Amniotic epithelial cell (primary cell): ENCODE measurements at regions not wholly inside any gene's neighbourhood (a gene's known extent, or its start where the extent isn't known, plus 50 kb on each side); places are given as distances from the start of the nearest gene placed in this dataset.

ENCODE experiments used
- DNase-seq: peaks from one replicate; pipeline ENCODE4 v3.0.0-alpha.2; 2010; ENCODE audit warnings: low read depth

GRCh38 chr1:234759888-234760287 lies 149.9 kb upstream of the IRF2BP2 start:
- no peak for DNase-seq

DNA sequence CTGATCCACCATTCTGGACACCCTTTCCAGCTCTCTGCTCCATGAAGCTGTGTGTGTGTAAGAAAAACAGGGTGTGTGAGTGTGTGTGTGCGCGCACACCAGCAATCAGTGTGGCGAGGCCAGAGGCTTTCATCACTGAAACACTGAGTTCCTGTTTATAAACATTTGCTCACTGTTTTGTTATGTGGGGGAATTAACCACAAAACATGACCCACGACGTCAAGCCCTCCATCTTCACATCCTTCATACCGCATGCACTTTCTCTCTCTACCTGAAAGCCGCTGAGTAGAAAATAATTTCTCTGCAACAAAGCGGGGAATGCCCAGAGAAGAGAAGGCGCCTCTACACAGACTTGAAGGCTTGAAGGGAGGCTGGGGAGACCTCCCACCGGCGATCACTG lies 148.9 kb upstream of the IRF2BP2 start:
- DNase-seq, result peak; percentile 68

- DNase-seq, result no peak
Observed at GRCh38 chr1:234756857-234757256, 146.9 kb upstream of the IRF2BP2 start.

DNA sequence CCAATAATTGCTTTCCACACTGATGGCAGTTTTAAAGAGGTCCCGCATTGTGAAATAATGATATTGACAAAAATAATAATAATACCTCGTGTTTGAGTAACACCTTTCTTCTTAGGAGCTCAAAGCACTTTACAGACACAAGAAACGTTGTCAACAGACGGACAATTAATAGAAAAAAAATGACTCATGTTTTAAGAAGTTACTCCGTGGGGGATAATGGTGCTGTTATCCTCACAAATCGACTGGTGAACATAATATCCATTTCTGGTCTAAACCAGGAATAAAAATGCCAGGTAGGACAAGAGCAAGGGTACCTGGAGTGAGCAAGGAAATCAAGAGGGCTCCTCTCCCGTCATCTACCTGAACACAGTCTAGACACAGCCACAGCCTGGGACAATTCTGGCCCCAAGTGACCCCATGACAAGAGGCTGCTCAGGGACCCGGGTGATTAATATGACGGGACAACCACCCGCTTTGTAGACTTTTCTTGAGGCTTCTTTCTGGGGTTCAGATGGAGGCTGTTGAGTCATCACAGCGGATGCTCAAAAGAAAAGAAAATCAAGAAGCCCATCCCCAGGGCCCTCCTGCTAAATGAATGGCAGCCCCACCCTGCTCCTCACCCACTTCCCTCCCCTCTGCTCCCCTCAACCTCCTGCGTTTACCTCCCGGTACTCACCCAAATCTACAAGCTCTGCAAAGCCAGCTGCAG lies 146.2 kb upstream of the IRF2BP2 start:
- peak; percentile 58 for DNase-seq

DNA sequence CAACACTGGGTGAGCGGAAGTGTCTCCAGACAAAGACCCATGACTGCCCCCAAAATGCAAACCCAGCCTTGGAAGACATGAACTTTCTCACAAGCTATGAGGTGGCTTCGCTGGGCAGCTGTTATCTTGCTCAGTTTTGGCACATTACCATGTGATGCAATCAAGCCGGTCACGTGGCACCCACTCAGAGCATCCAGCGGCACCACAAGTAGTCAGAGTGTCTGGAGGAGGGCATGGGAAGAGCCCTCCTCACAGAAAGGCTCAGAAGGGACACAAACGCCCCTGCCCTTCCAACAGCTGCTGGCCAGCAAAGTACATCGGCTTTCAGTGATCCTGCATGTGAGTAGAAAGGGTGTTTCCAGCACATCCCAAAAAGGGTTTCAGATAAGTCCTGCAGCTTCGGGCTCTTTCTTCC lies 145.5 kb upstream of the IRF2BP2 start:
- peak; percentile 93 for DNase-seq

- no peak for DNase-seq
Observed at GRCh38 chr1:234753979-234754378, 144.0 kb upstream of the IRF2BP2 start.

DNA sequence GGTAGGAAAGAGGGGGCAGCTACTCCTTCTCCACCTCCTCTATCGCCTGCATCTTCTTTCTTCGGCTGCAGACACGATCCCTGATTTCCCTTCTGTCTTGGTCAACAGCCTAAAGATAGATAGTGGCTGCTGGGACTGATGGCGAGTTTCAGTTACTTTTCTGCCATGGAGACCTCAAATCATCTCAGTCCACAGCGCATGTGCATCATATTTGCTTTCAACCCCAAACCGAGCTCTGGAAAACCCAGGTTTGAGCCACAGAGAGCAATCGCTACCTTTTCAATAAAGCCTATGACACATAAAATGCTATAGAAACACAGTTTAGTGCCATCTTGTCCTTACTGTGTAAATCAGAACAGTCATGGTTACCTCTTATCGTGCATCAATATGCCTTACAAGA lies 142.9 kb upstream of the IRF2BP2 start:
- DNase-seq, result no peak

GRCh38 chr1:234751678-234752077 lies 141.7 kb upstream of the IRF2BP2 start:
- DNase-seq, result no peak

DNA sequence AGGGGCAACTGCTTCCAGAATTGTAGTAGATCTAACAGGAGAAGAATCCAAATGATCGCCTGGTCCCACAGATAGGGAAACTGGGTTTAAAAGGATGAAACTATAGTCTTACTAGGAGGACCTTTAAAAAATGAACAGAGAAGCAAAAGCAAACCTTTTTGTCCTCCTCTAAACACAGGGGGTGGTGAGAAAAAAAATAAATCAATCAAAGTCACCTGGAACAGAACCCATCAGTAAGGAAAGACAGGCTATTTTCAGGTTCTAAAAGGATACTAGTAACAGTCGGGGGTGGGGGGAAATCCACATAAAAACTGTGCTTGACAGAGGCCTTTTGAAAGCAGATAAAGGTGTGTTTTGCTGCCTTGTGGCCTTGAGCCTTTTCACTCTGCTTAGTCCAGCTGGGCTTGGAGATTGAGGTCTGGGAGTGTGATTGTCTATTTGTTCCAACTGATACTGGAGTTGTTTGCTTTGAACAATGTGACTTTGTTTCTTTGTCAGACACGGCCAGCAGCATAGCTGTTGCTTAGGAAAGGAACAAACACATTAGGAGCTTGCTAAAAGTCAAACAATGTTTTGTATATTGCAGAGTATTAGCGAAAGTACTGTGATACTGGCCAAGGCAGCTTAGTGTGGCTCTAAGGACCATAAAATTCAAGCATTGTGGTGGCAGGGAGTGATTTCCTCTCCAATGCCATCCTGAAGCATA lies 141.1 kb upstream of the IRF2BP2 start:
- no peak for DNase-seq

- no peak for DNase-seq
Observed at GRCh38 chr1:234748713-234749112, 138.7 kb upstream of the IRF2BP2 start.

DNA sequence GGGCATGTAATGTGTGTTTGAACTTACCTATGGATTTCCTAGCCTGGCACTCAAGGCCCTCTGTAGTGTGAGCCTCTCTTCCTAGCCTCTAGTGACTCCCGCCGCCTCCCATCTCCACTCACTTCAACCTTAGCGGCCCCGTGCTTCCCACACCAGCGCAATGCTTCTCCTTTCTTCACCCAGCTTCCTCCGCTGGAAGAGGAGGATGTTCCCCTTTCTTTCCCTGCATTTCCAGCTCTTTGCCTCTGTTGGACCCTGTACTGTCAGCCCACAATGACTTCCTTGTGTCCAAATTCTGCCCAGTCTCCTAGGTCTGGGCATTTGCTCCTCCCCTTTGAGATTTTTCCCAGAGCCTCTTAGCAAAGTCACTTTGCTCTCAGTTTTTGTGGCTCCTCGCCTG lies 138.1 kb upstream of the IRF2BP2 start:
- no peak for DNase-seq

- DNase-seq, result no peak
Observed at GRCh38 chr1:234746798-234747196, 136.8 kb upstream of the IRF2BP2 start.

DNA sequence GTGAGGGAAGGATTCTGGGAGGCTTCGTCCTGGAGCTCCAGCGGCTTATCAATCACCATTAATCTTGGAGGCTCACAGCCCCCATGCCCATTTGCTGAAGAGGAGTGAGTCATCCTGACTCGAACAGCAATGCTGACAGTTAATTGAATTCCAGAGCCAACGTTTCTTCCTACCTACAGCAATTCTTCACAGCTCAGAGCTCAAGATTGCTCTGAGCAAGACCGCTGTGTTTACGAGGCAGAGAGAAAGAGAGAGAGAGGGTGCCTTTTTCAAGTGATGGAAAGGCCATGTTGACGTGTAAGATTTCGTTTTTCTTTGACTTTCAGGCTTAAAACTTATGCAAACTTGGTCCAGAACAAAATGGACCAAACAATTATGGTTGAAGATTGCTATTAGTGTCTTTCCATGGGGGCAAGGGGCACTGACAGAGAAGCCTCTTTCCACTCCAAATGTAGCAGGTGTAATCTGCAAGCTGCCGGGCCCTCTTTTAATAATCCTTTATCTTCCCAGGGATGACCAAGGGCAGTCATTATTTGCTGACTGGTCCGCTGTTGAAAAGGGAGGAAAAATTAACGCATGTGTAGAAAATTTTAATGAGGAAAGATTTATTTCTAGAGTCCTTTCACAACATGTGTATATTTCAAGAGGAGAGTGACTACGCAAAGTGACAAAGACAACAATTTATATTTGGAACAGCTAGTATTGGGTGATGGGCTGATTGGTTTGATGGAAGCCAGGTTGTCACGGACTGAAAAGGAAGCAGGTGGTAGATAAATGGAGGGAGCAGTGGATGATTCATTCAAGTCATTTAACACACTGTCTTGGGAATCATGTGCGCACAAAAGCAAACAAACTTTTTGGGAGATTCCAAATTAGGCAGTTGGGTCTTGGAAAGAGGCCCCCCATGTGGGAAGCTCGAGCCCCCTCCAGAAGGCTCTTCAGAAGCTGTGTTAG lies 136.1 kb upstream of the IRF2BP2 start:
- DNase-seq, result peak; percentile 95

DNA sequence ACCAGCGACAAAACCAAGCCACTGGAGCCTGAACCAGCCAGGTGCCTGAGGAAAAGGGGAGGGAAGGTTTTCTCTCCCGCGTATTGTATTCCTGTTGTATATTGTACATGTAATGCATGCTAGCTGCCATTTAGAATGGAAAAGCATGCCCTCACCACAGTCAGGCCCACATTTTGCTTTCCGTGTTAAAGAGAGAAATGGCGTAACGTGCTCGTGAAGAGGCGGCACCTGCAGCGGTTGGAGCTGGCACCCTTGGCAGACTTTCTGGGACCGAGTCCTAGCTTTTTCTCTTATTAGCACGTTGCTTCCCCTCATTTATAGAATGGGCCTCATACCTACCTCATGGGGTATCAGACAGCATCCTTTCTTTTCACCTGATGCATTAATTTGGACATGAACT lies 135.3 kb upstream of the IRF2BP2 start:
- no peak for DNase-seq

DNA sequence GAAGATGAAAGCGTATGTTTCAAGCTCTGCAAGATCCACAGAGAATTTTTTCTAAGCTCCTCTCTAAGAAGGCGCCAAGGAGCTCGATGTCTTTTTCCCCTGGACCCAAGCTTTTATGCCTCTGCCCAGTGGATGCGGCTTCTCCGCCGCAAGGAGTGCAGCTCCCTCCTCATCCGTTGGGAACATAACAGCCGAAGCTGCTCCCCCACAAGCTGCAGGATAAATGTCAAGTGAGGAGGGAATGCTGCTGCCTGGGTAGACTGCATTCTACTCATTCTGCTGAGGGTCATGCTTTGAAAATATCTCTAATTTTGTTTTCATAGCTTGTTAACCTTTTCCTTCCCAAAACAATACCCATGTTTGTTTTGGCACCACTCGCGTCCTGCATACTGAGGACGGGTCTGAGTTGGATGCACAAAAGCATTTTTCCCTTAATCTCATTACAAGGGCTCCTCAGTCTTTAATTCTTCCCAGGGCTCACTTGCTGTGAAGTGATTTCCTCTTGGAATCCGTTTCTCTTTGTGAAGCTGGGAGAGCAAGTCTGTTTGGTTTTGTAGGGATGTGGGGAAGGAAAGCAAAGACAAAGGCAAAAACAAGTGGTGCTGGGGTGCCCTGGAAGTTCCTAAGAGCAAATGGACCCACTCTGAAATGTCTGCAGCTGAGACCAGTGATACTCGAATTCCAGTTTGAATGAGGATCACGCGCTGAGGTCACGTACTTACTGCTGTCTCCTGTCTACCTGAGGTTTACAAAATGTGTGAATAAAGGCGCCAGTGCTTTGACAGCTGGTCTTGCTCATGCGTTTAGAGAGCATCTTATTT lies 134.0 kb upstream of the IRF2BP2 start:
- DNase-seq, result no peak

- no peak for DNase-seq
Observed at GRCh38 chr1:234742622-234743021, 132.6 kb upstream of the IRF2BP2 start.

DNA sequence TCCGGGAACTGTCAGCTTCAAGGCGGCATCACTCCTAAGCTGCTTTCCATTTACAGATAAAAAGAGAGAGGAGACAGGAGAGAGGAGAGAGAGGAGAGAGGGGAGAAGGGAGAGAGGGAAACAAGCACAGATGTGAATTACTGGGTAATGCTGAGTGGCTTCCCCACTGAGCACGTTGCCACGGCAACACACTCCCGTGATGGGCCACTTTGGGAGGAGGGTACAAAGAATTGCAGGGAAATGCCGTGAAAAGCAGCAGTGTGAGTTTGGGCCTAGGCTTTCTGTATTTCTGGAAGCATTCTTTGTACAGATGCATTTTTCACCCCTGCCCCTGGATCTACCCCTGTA lies 128.0 kb upstream of the IRF2BP2 start:
- DNase-seq, result no peak

DNA sequence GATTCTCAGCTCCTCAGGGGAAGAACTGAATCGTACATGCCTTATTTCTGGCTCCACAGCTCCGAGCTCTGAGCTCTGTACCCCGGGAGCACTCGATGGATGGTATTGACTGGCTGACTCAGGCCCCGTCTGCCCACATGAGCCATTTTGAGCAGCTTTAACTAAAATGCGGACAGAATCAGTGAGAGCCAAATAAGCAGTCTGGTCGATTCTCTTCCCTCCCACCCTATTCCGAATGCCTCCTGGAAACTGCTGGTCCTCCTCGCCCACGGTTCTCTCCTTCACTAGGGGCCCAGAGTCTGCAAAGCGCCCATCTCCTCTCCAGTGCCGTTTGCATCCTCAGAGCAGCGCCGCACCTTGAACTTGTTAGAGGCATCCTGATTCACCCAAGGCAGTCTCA lies 125.9 kb upstream of the IRF2BP2 start:
- DNase-seq, result no peak

DNA sequence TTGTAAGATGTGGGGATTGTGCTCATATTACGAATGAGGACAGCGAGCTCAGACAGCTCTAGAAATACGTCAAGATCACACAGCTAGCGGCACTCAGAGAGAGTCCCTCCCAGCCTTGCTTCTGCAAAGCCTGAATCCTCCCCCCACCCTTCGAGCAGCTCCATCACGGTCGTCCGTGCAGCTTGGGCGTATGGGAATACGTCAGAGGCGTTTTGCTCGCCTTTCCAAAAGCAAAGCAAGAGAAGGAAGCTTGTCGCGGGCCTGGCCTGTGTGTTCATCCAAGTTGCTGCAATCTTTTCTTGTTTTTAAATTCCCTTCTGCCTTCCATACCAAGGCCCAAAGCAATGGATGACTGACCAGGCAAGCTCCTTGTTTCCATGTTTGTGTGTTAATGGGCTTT lies 125.5 kb upstream of the IRF2BP2 start:
- no peak for DNase-seq

DNA sequence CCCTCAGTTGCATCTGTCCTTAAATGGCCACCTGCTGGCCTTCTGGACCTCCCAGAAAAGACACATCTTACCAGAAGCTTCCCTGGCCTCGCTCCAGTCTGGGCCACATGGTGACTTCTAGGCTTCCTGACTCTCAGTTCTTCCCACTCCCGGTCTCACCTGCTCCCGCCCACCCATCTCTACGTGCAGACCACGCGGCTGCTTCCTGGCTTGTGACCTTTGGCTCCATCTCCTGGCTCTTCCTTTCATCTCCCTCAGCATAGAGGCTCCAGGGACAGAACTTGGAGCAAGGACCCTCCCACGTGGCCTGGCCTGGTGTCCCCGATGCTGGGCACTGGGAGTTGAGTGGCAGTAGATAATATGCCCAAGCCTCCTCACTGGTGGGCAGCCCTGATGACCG lies 124.9 kb upstream of the IRF2BP2 start:
- DNase-seq, result no peak

DNA sequence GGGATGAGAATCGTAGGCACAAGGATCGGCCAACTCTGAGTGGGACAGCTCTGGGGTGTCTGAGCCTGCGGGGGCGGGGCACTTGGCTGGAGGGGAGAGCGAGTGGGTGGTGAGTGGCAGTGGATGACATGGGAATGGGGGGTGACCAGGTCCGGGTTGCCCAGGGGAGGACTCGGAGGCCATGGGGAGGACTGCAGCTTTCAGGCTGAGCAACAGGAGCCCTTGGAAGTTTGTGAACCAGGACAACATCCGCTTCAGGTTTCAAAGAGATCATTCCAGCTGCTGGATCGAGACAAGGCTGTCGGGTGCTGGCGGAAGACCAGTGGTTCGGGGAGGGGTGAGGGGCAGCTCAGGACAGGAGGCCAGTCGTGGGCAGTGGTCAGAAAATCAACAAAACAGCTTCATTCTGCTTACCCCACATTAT lies 124.4 kb upstream of the IRF2BP2 start:
- DNase-seq, result no peak

DNA sequence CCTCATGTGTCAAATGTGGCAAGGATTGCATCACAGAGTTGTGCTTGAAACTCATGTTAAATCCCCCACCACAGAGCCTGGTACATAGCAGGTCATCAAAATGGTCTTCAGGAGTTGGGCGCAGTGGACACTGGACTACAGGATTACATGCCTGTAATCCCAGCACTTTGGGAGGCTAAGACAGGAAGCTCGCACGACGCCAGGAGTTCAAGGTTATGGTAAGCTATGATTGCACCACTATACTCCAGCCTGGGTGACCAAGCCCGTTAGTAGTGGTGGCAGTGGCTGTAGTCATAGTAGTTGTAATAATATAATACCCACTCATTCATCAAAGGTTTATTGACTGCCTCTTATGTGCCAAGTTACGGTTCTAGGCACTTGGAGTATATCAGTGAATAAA lies 123.4 kb upstream of the IRF2BP2 start:
- DNase-seq, result no peak
